GM12878 (cell line): ENCODE measurements at regions not wholly inside any gene's neighbourhood (a gene's known extent, or its start where the extent isn't known, plus 50 kb on each side); places are given as distances from the start of the nearest gene placed in this dataset.

Experiments
- ATAC-seq: fragments of 200-7000 bp; cut with Tn5 transposase; 3 replicates; pipeline ENCODE4 v1.9.1; 2020; ENCODE audit warnings: mild to moderate bottlenecking, moderate library complexity
- BruUV-seq: library from RNA; stranded (reverse); fragments of 400-500 nt; replicated peaks from 2 replicates; lab custom pipeline; 2021; lab: Mats Ljungman, UMichigan
- CTCF ChIA-PET: fragments of 300-600 bp; sonication (Branson Sonifier 250); formaldehyde crosslinking; extraction: SDS; loops from one replicate; lab custom pipeline; 2021; ENCODE audit warnings: inconsistent platforms; lab: Yijun Ruan, JAX
- POLR2A ChIA-PET: fragments of 350-600 bp; formaldehyde crosslinking; extraction: SDS; loops from one replicate; lab custom pipeline; 2021; ENCODE audit warnings: inconsistent platforms; lab: Charles Lee
- RAD21 ChIA-PET: fragments of 300-600 bp; sonication (Branson Sonifier 250); formaldehyde crosslinking; loops from one replicate; lab custom pipeline; 2023; ENCODE audit warnings: antibody characterized with exemption; ENCODE audit not compliant: unreplicated experiment; lab: Charles Lee
- SMC1A ChIA-PET: fragments of 300-600 bp; sonication (Branson Sonifier 250); formaldehyde crosslinking; loops from one replicate; lab custom pipeline; 2023; ENCODE audit not compliant: unreplicated experiment, uncharacterized antibody; lab: Charles Lee
- DNase-seq: peaks from one replicate; pipeline ENCODE4 v3.0.0-alpha.2; 2011; ENCODE audit warnings: low read depth, low spot score
- FAIRE-seq: peaks from 3 replicates; lab custom pipeline; 2011; peaks lifted over from hg19 to GRCh38; lab: Jason Lieb, UNC
- H2AFZ ChIP-seq: 2 replicates; pipeline ENCODE4 v1.6.0; 2011; ENCODE audit warnings: low read depth, low read length, control low read depth; ENCODE audit not compliant: control insufficient read depth
- H3K27ac ChIP-seq: 2 replicates; pipeline ENCODE4 v1.5.1; 2011; ENCODE audit warnings: control low read depth; ENCODE audit not compliant: control insufficient read depth, insufficient read depth
- H3K27me3 ChIP-seq, 2 experiments: replicated peaks in 1 of 2; 2 replicates each; pipeline versions ENCODE4 v1.6.0 to v1.6.1; 2011; ENCODE audit warnings: low read length in 1 of 2; ENCODE audit not compliant: control insufficient read depth in 2 of 2, insufficient read depth in 2 of 2
- H3K36me3 ChIP-seq, 2 experiments: 2 replicates each; pipeline ENCODE4 v1.5.1; 2011; ENCODE audit warnings: low read length in 1 of 2; ENCODE audit not compliant: control insufficient read depth in 2 of 2, insufficient read depth in 2 of 2
- H3K4me1 ChIP-seq: 2 replicates; pipeline ENCODE4 v1.6.1; 2011; ENCODE audit warnings: mild to moderate bottlenecking, low read length, moderate library complexity, mixed read lengths; ENCODE audit not compliant: control insufficient read depth, insufficient read depth
- H3K4me2 ChIP-seq: 2 replicates; pipeline ENCODE4 v1.6.0; 2011; ENCODE audit warnings: control low read depth; ENCODE audit not compliant: control insufficient read depth, insufficient read depth
- H3K4me3 ChIP-seq: fragments of 200-600 bp; sonication (generic); 2 replicates; pipeline ENCODE4 v1.5.1; 2016
- H3K79me2 ChIP-seq: 2 replicates; pipeline ENCODE4 v1.6.0; 2011; ENCODE audit warnings: low read length; ENCODE audit not compliant: control insufficient read depth, insufficient read depth
- H3K9ac ChIP-seq: 2 replicates; pipeline ENCODE4 v1.8.0; 2011; ENCODE audit warnings: low read length, control low read depth, mixed read lengths; ENCODE audit not compliant: control insufficient read depth, insufficient read depth
- H3K9me3 ChIP-seq: replicated peaks from 3 replicates; pipeline ENCODE4 v1.5.1; 2011; ENCODE audit warnings: mild to moderate bottlenecking, low read length; ENCODE audit not compliant: control insufficient read depth, insufficient read depth
- H4K20me1 ChIP-seq: 2 replicates; pipeline ENCODE4 v1.6.0; 2011; ENCODE audit not compliant: control insufficient read depth, insufficient read depth
- BACH1 ChIP-seq: fragments of 450-650 bp; IDR thresholded peaks from 2 replicates; pipeline ENCODE4 v1.6.1; 2017; ENCODE audit warnings: mild to moderate bottlenecking, borderline replicate concordance
- CREB1 ChIP-seq: IDR thresholded peaks from 2 replicates; pipeline ENCODE4 v1.6.1; 2012; ENCODE audit warnings: low read depth, mild to moderate bottlenecking, inconsistent platforms
- EGR1 ChIP-seq, 2 experiments: IDR thresholded peaks; 1 replicate in 1 of 2; 2 replicates in 1 of 2; pipeline ENCODE4 v1.6.1; 2011 to 2012; ENCODE audit warnings: low read depth in 2 of 2, low read length in 2 of 2, borderline replicate concordance in 1 of 2, mild to moderate bottlenecking in 1 of 2, moderate library complexity in 1 of 2
- NFXL1 ChIP-seq: fragments of 450-650 bp; IDR thresholded peaks from 2 replicates; pipeline ENCODE4 v1.6.1; 2017; ENCODE audit warnings: antibody characterized with exemption, mild to moderate bottlenecking, borderline replicate concordance
- PBX3 ChIP-seq: IDR thresholded peaks from 2 replicates; pipeline ENCODE4 v1.6.1; 2011; ENCODE audit warnings: mild to moderate bottlenecking, low read depth, low read length, moderate library complexity; ENCODE audit not compliant: insufficient replicate concordance
- RAD51 ChIP-seq: fragments of 450-650 bp; IDR thresholded peaks from 2 replicates; pipeline ENCODE4 v1.6.1; 2016; ENCODE audit warnings: moderate library complexity, mild to moderate bottlenecking, inconsistent platforms
- RBBP5 ChIP-seq: fragments of 200-600 bp; sonication (generic); conservative IDR thresholded peaks from 2 replicates; pipeline ENCODE4 v1.6.1; 2016
- YY1 ChIP-seq: IDR thresholded peaks from 2 replicates; pipeline ENCODE4 v1.6.1; 2011; ENCODE audit warnings: low read depth, mild to moderate bottlenecking, low read length
- WGBS: methylation state at CpG from one replicate; pipeline ENCODE4 v1.1.6; 2016; ENCODE audit warnings: low lambda C conversion rate; ENCODE audit not compliant: insufficient replicate concordance, insufficient coverage; ENCODE audit errors: missing lambda C conversion rate; 5-methylcytosine and 5-hydroxymethylcytosine counted together
- in situ Hi-C: fragments of 300-500 bp; cut with MboI; formaldehyde crosslinking; loops from 9 replicates; pipeline ENCODE4 v1.14.3; 2018; ENCODE audit warnings: mixed read lengths
- intact Hi-C: fragments of 100-400 bp; cut with micrococcal nuclease; formaldehyde crosslinking; loops from one replicate; pipeline ENCODE4 v1.14.2; 2022; ENCODE audit not compliant: unreplicated experiment

- ATAC-seq = no peak
- BruUV-seq = no TSS peak
- 46% methylated on average over 2 of the region's 2 CpGs for WGBS
Observed at GRCh38 chr5:17738446-17738845, 104.2 kb downstream of the TAF11L14 start.

More at GRCh38 chr5:17738446-17738845, 104.2 kb downstream of the TAF11L14 start:
- TF ChIP-seq RAD51 = no peak
- no peak for TF ChIP-seq RBBP5
- TF ChIP-seq EGR1 (IDR thresholded peaks at IDR 0.05; ENCODE audit: borderline replicate concordance in 1 of 2, low read depth in 2 of 2, low read length in 2 of 2) = no peak
- TF ChIP-seq YY1 = no peak
- no peak for TF ChIP-seq CREB1
- no peak for TF ChIP-seq BACH1
- no peak for TF ChIP-seq PBX3
- no peak for TF ChIP-seq NFXL1
- DNase-seq = no peak
- Histone ChIP-seq H2AFZ (no peak overlapping the region), H3K9ac (no peak overlapping the region), H3K9me3 (no peaks in the 10 kb centered on the region), H3K79me2 (no peaks in the 10 kb centered on the region), H3K4me2 (no peak overlapping the region), H3K4me1 (no peaks in the 10 kb centered on the region), H3K36me3 (no peaks in the 10 kb centered on the region), H3K27me3 (no peaks in the 10 kb centered on the region), H3K4me3 (no peak overlapping the region), H3K27ac (no peak overlapping the region), H4K20me1 (no peaks in the 10 kb centered on the region)
- intact Hi-C loops = no loop called here
- CTCF ChIA-PET = no interaction called here
- in situ Hi-C loops = no loop called here
- POLR2A ChIA-PET = no interaction called here
- RAD21 ChIA-PET = no interaction called here
- SMC1A ChIA-PET = interaction anchor here (0.7 kb wide), 1 partner anchor 461 kb away, joined by 3 read pairs; no protein-coding TSS in a partner anchor
- FAIRE-seq = no peak
